ENCODE measurements at regions not wholly inside any gene's neighbourhood (a gene's known extent, or its start where the extent isn't known, plus 50 kb on each side); places are given as distances from the start of the nearest gene placed in this dataset.

DNA sequence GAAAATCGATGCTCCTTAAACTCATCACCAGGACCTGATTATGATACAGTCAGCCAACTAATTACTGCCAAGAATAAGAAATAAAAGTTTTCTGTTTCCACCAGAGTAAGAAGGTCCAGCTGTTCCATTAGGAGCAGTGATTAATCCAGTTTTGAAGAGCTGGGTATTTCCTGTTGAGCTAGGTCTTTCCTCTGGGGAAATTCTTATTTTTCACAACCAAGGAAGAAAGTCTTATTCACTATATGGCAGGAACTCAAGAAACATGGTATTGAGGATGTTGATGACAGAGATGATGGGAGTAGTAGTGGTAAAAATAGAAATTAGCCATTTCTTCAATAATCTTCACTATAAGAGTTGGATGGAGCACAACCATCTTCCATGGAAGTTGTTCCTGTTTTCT, 374.6 kb upstream of the RUNX1 start:
- TF ChIP-seq, protein P1, sequence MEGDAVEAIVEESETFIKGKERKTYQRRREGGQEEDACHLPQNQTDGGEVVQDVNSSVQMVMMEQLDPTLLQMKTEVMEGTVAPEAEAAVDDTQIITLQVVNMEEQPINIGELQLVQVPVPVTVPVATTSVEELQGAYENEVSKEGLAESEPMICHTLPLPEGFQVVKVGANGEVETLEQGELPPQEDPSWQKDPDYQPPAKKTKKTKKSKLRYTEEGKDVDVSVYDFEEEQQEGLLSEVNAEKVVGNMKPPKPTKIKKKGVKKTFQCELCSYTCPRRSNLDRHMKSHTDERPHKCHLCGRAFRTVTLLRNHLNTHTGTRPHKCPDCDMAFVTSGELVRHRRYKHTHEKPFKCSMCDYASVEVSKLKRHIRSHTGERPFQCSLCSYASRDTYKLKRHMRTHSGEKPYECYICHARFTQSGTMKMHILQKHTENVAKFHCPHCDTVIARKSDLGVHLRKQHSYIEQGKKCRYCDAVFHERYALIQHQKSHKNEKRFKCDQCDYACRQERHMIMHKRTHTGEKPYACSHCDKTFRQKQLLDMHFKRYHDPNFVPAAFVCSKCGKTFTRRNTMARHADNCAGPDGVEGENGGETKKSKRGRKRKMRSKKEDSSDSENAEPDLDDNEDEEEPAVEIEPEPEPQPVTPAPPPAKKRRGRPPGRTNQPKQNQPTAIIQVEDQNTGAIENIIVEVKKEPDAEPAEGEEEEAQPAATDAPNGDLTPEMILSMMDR (IDR thresholded peaks at IDR 0.05), result no peak
- TF ChIP-seq POLR2A (IDR thresholded peaks at IDR 0.05), result no peak

Measured in heart left ventricle (tissue), 13 donors.